MCF 10A (cell line): ENCODE measurements at regions not wholly inside any gene's neighbourhood (a gene's known extent, or its start where the extent isn't known, plus 50 kb on each side); places are given as distances from the start of the nearest gene placed in this dataset.
"Not testable (repeated sequence)": the region's sequence is repeated elsewhere in the genome, so short reads cannot be mapped to it uniquely, and the experiment has no call there.

Experiments used
- BruUV-seq: library from RNA; stranded (reverse); fragments of 400-500 nt; replicated peaks from 2 replicates; lab custom pipeline; 2021; lab: Mats Ljungman, UMichigan
- CTCF ChIA-PET: fragments of 300-600 bp; sonication (Branson Sonifier 250); formaldehyde crosslinking; extraction: SDS; loops from one replicate; lab custom pipeline; 2021; ENCODE audit warnings: antibody characterized with exemption, inconsistent platforms; lab: Yijun Ruan, JAX
- POLR2A ChIA-PET: fragments of 300-600, 350-650 bp; sonication (Branson Sonifier 250); formaldehyde crosslinking; extraction: SDS; loops from one replicate; lab custom pipeline; 2020; ENCODE audit warnings: antibody characterized with exemption, inconsistent platforms; lab: Yijun Ruan, JAX
- DNase-seq: peaks from one replicate; pipeline ENCODE4 v3.0.0-alpha.2; 2018; ENCODE audit not compliant: unreplicated experiment
- H3K27ac Mint-ChIP-seq: one replicate; pipeline ENCODE4 v1.8.0; 2022; ENCODE audit warnings: mild to moderate bottlenecking, low read depth, mixed read lengths; ENCODE audit not compliant: unreplicated experiment
- H3K27me3 Mint-ChIP-seq: one replicate; pipeline ENCODE4 v1.8.0; 2022; ENCODE audit warnings: mixed read lengths; ENCODE audit not compliant: insufficient read depth, unreplicated experiment
- H3K36me3 Mint-ChIP-seq: one replicate; pipeline ENCODE4 v1.8.0; 2022; ENCODE audit warnings: mild to moderate bottlenecking, moderate library complexity, mixed read lengths; ENCODE audit not compliant: insufficient read depth, unreplicated experiment
- H3K4me1 Mint-ChIP-seq: one replicate; pipeline ENCODE4 v1.8.0; 2022; ENCODE audit warnings: mixed read lengths; ENCODE audit not compliant: insufficient read depth, unreplicated experiment
- H3K4me3 Mint-ChIP-seq: one replicate; pipeline ENCODE4 v1.8.0; 2022; ENCODE audit warnings: mild to moderate bottlenecking, moderate library complexity, mixed read lengths; ENCODE audit not compliant: unreplicated experiment
- H3K9me3 Mint-ChIP-seq: one replicate; pipeline ENCODE4 v1.8.0; 2022; ENCODE audit warnings: mixed read lengths; ENCODE audit not compliant: unreplicated experiment
- CTCF ChIP-seq: fragments of 200-600 bp; IDR thresholded peaks from one replicate; pipeline ENCODE4 v1.8.0; 2022; ENCODE audit warnings: antibody characterized with exemption, mild to moderate bottlenecking; ENCODE audit not compliant: unreplicated experiment
- intact Hi-C: fragments of 100-400 bp; cut with micrococcal nuclease; formaldehyde crosslinking; loops from 2 replicates; pipeline ENCODE4 v1.14.1; 2022

- no peaks in the 10 kb centered on the region for H3K9me3 Mint-ChIP-seq
- no peak overlapping the region for H3K4me3 Mint-ChIP-seq
- no peak overlapping the region for H3K27ac Mint-ChIP-seq
- TF ChIP-seq CTCF: no peak
- no TSS peak for BruUV-seq
- ChIA-PET POLR2A (no interaction called here), CTCF (no interaction called here)
- DNase-seq: no peak
- H3K4me1 Mint-ChIP-seq: no peaks in the 10 kb centered on the region
- peaks cover 72% of the 10 kb centered on the region for H3K27me3 Mint-ChIP-seq
- intact Hi-C loops: no loop called here
- no peaks in the 10 kb centered on the region for H3K36me3 Mint-ChIP-seq
These were observed 220.5 kb upstream of the HSF2 start for GRCh38 chr6:122178988-122179387.

- BruUV-seq: no TSS peak
- Mint-ChIP-seq H3K27ac (no peak overlapping the region), H3K4me3 (no peak overlapping the region), H3K27me3 (peaks cover 66% of the 10 kb centered on the region), H3K36me3 (no peaks in the 10 kb centered on the region), H3K4me1 (no peaks in the 10 kb centered on the region), H3K9me3 (no peaks in the 10 kb centered on the region)
- POLR2A ChIA-PET: no interaction called here
- intact Hi-C loops: loop anchor here (5.0 kb wide), 1 partner anchor 148 kb away; no protein-coding TSS in a partner anchor
- CTCF ChIA-PET: no interaction called here
- DNase-seq: no peak
- TF ChIP-seq CTCF: no peak
These were observed 219.3 kb upstream of the HSF2 start for GRCh38 chr6:122180132-122180531.

- Mint-ChIP-seq H3K27me3 (peaks cover 68% of the 10 kb centered on the region), H3K27ac (no peak overlapping the region), H3K4me3 (no peak overlapping the region), H3K4me1 (no peaks in the 10 kb centered on the region), H3K36me3 (no peaks in the 10 kb centered on the region), H3K9me3 (no peaks in the 10 kb centered on the region)
- ChIA-PET POLR2A (no interaction called here), CTCF (no interaction called here)
- intact Hi-C loops: loop anchor here (5.0 kb wide), 1 partner anchor 150 kb away; no protein-coding TSS in a partner anchor
- DNase-seq: no peak
- TF ChIP-seq CTCF: no peak
- BruUV-seq: no TSS peak
These were observed 217.4 kb upstream of the HSF2 start for GRCh38 chr6:122182061-122182460.

GRCh38 chr6:122184401-122184827 is 215.0 kb upstream of the HSF2 start:
- peak; percentile 29 for DNase-seq
- ChIA-PET POLR2A (no interaction called here), CTCF (interaction anchor here (0.6 to 1.8 kb wide), 19 partner anchors 8 to 946 kb away, joined by 3 to 12 read pairs (median 3); no protein-coding TSS in a partner anchor)
- peaks cover 64% of the 10 kb centered on the region for H3K27me3 Mint-ChIP-seq
- H3K4me1 Mint-ChIP-seq: no peaks in the 10 kb centered on the region
- no peaks in the 10 kb centered on the region for H3K36me3 Mint-ChIP-seq
- no peak overlapping the region for H3K4me3 Mint-ChIP-seq
- no TSS peak for BruUV-seq
- no peaks in the 10 kb centered on the region for H3K9me3 Mint-ChIP-seq
- intact Hi-C loops: loop anchor here (1.0 to 5.0 kb wide), 2 partner anchors 152 to 754 kb away; no protein-coding TSS in a partner anchor
- TF ChIP-seq CTCF: no peak
- no peak overlapping the region for H3K27ac Mint-ChIP-seq

- H3K4me1 Mint-ChIP-seq: not testable (repeated sequence)
- CTCF ChIA-PET: interaction anchor here (0.6 to 1.8 kb wide), 18 partner anchors 9 to 1128 kb away, joined by 3 to 12 read pairs (median 4); no protein-coding TSS in a partner anchor
These were observed 214.0 kb upstream of the HSF2 start for GRCh38 chr6:122185458-122185857.

More at GRCh38 chr6:122185458-122185857, 214.0 kb upstream of the HSF2 start:
- H3K36me3 Mint-ChIP-seq, H3K9me3 Mint-ChIP-seq, DNase-seq, H3K4me3 Mint-ChIP-seq, H3K27ac Mint-ChIP-seq, POLR2A ChIA-PET, intact Hi-C loops, BruUV-seq: not testable (repeated sequence)
- peaks cover 72% of the 10 kb centered on the region for H3K27me3 Mint-ChIP-seq
